Osteocyte (in vitro differentiated cells): ENCODE measurements at regions not wholly inside any gene's neighbourhood (a gene's known extent, or its start where the extent isn't known, plus 50 kb on each side); places are given as distances from the start of the nearest gene placed in this dataset.

Experiments
- DNase-seq: peaks from one replicate; pipeline ENCODE4 v3.0.0; 2021; ENCODE audit warnings: mixed read lengths; ENCODE audit not compliant: unreplicated experiment; ENCODE audit errors: extremely low spot score
- H3K27ac Mint-ChIP-seq: one replicate; pipeline ENCODE4 v1.8.0; 2021; ENCODE audit warnings: mild to moderate bottlenecking, mixed read lengths; ENCODE audit not compliant: unreplicated experiment
- H3K27me3 Mint-ChIP-seq: one replicate; pipeline ENCODE4 v1.8.0; 2021; ENCODE audit warnings: mixed read lengths; ENCODE audit not compliant: unreplicated experiment
- H3K36me3 Mint-ChIP-seq: one replicate; pipeline ENCODE4 v1.8.0; 2021; ENCODE audit warnings: mixed read lengths; ENCODE audit not compliant: unreplicated experiment
- H3K4me1 Mint-ChIP-seq: one replicate; pipeline ENCODE4 v1.8.0; 2021; ENCODE audit warnings: mixed read lengths; ENCODE audit not compliant: unreplicated experiment
- H3K4me3 Mint-ChIP-seq: one replicate; pipeline ENCODE4 v1.8.0; 2021; ENCODE audit warnings: mild to moderate bottlenecking, moderate library complexity, mixed read lengths; ENCODE audit not compliant: unreplicated experiment
- H3K9me3 Mint-ChIP-seq: one replicate; pipeline ENCODE4 v1.8.0; 2021; ENCODE audit warnings: mixed read lengths; ENCODE audit not compliant: unreplicated experiment
- TF ChIP-seq, protein P1 (sequence below): fragments of 200-600 bp; sonication (generic); IDR thresholded peaks from 2 replicates; pipeline ENCODE4 v1.5.0; 2021; ENCODE audit warnings: antibody characterized with exemption, mild to moderate bottlenecking, moderate library complexity

DNA sequence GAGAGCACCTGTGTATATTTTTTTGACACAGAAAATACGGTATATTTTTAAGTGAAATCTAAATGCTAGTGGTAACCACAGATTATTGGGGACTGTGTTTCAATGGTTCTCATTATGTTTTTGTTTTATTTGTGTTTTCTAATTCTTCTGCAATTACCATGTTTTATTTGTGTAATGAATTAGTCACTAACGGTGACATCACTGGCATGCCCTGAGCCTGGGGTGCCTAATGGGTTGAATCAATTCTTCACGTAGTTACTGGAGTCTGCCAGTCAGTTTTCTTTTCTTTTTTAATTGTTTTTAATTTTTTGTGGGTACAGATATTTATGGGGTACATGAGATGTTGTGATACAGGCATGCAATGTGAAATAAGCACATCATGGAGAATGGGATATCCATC, 168.8 kb downstream of the RELL1 start:
- no peak for DNase-seq
- Mint-ChIP-seq H3K36me3 (no peaks in the 10 kb centered on the region), H3K9me3 (peaks cover 28% of the 10 kb centered on the region), H3K4me1 (no peaks in the 10 kb centered on the region), H3K27ac (no peak overlapping the region), H3K27me3 (no peaks in the 10 kb centered on the region), H3K4me3 (no peak overlapping the region)
- TF ChIP-seq, protein P1, sequence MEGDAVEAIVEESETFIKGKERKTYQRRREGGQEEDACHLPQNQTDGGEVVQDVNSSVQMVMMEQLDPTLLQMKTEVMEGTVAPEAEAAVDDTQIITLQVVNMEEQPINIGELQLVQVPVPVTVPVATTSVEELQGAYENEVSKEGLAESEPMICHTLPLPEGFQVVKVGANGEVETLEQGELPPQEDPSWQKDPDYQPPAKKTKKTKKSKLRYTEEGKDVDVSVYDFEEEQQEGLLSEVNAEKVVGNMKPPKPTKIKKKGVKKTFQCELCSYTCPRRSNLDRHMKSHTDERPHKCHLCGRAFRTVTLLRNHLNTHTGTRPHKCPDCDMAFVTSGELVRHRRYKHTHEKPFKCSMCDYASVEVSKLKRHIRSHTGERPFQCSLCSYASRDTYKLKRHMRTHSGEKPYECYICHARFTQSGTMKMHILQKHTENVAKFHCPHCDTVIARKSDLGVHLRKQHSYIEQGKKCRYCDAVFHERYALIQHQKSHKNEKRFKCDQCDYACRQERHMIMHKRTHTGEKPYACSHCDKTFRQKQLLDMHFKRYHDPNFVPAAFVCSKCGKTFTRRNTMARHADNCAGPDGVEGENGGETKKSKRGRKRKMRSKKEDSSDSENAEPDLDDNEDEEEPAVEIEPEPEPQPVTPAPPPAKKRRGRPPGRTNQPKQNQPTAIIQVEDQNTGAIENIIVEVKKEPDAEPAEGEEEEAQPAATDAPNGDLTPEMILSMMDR = no peak

DNA sequence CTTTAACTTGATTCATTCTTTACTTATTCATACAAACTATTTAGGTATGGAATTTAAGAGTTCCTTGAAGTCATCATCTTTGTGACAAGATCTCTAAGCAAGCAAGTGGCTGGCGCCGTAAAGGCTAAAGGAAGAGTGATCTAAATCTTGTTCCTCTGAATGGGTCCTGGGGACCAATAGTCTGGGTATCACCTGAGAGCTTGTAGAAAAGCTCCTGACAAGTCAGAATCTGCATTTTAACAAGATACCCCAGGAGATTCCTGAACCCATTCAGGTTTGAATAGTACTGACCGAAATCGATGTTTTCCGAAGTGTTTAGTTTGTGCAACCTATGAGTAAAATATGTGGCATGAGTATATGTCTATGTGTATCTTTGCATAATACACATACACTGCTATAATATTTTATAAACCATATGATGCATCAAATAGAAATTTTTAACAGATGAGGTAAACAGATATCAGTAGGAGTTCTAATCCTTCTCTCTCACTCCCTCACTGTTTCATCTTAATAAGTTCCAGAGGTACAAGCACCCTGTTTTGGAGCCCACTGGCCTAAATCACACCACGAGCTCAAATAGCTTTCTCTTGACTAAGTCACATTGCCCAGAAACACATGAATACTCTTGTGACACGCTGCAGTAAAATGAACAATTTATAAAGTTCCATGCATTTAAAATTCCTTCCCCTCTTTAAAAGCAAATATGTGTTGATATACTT, 170.0 kb downstream of the RELL1 start:
- H3K27me3 Mint-ChIP-seq = no peaks in the 10 kb centered on the region
- DNase-seq = no peak
- H3K36me3 Mint-ChIP-seq = no peaks in the 10 kb centered on the region
- H3K4me3 Mint-ChIP-seq = no peak overlapping the region
- H3K9me3 Mint-ChIP-seq = peaks cover 18% of the 10 kb centered on the region
- no peaks in the 10 kb centered on the region for H3K4me1 Mint-ChIP-seq
- no peak overlapping the region for H3K27ac Mint-ChIP-seq
- TF ChIP-seq, protein P1 = no peak

DNA sequence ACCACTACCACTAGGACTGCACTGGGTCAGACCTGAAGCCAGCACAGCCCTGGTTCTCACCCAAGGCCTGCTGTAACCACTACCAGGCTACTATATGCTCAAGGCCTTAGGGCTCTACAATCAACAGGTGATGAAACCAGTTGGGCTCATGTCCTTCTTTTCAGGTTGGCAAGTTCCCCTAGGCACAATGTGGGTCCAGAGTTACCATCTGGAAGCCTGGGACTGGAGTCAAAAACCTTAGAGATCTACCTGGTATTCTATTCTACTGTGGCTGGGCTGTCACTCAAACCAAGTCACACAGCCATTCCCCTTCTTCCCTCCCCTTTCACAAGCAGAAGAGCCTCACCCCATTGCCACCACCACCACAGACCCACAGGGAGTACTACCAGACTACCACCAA, 175.6 kb downstream of the RELL1 start:
- TF ChIP-seq, protein P1 = no peak
- no peaks in the 10 kb centered on the region for H3K4me1 Mint-ChIP-seq

DNA sequence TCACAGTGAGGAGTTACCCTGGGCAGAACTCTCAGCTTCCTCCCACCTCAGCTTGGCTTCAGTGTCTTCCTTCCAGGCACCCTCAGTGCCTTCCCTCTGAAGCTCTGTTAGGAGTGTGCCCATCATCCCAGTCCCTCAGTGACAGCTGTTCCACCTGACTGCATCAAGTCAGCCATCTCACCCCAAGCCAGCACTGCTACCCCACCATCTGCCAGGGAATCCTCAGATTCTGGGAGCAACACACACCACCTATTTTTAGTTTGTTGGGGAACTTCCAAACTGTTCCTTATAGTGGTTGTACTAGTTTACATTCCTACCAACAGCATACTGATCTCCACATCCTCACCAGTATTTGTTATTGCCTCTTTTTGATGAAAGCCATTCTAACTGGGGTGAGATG, 182.9 kb downstream of the RELL1 start:
- Mint-ChIP-seq H3K36me3 (no peaks in the 10 kb centered on the region), H3K4me1 (no peaks in the 10 kb centered on the region), H3K4me3 (no peak overlapping the region), H3K27ac (no peak overlapping the region), H3K9me3 (peaks cover 3% of the 10 kb centered on the region), H3K27me3 (peaks cover 2% of the 10 kb centered on the region)
- DNase-seq = no peak
- TF ChIP-seq, protein P1 = no peak

More for the DNA sequence above, 175.6 kb downstream of the RELL1 start:
- H3K4me3 Mint-ChIP-seq = no peak overlapping the region
- peaks cover 2% of the 10 kb centered on the region for H3K27me3 Mint-ChIP-seq
- DNase-seq = no peak
- H3K27ac Mint-ChIP-seq = no peak overlapping the region
- peaks cover 14% of the 10 kb centered on the region for H3K9me3 Mint-ChIP-seq
- H3K36me3 Mint-ChIP-seq = no peaks in the 10 kb centered on the region

DNA sequence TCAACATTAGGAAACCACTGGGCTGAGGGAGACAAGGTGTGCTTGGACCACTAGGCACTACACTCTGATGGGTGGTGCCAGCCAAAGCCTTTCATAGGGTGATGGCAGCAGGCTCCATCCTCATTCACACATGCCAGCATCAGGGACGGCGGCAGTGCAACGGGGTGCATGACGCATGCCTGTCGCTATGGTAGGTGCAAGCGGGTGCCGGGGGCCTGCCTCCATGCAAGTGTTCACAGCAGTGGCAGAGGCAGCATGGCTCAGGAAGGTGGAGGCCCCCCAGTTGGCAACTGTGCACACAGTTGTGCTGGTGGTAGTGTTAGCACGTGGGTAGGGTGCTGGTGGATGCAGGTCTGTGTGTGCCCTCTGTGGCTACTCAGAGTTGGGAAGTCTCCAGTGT, 184.1 kb downstream of the RELL1 start:
- H3K4me3 Mint-ChIP-seq = no peak overlapping the region
- H3K27ac Mint-ChIP-seq = no peak overlapping the region
- no peak for DNase-seq
- TF ChIP-seq, protein P1 = no peak
- no peaks in the 10 kb centered on the region for H3K36me3 Mint-ChIP-seq
- H3K4me1 Mint-ChIP-seq = no peaks in the 10 kb centered on the region
- H3K27me3 Mint-ChIP-seq = no peaks in the 10 kb centered on the region
- H3K9me3 Mint-ChIP-seq = peaks cover 12% of the 10 kb centered on the region
